DMS153 treated with DMSO at 0.1 percent for 48 hours (cell line): ENCODE measurements at regions not wholly inside any gene's neighbourhood (a gene's known extent, or its start where the extent isn't known, plus 50 kb on each side); places are given as distances from the start of the nearest gene placed in this dataset.
A peak's percentile ranks its signal among the peaks of the same experiment; 100 is the strongest.
"Not testable (repeated sequence)": the region's sequence is repeated elsewhere in the genome, so short reads cannot be mapped to it uniquely, and the experiment has no call there.

Source experiments
- DNase-seq: peaks from one replicate; lab custom pipeline; 2025; ENCODE audit not compliant: unreplicated experiment; lab: John Stamatoyannopoulos, UW

DNA sequence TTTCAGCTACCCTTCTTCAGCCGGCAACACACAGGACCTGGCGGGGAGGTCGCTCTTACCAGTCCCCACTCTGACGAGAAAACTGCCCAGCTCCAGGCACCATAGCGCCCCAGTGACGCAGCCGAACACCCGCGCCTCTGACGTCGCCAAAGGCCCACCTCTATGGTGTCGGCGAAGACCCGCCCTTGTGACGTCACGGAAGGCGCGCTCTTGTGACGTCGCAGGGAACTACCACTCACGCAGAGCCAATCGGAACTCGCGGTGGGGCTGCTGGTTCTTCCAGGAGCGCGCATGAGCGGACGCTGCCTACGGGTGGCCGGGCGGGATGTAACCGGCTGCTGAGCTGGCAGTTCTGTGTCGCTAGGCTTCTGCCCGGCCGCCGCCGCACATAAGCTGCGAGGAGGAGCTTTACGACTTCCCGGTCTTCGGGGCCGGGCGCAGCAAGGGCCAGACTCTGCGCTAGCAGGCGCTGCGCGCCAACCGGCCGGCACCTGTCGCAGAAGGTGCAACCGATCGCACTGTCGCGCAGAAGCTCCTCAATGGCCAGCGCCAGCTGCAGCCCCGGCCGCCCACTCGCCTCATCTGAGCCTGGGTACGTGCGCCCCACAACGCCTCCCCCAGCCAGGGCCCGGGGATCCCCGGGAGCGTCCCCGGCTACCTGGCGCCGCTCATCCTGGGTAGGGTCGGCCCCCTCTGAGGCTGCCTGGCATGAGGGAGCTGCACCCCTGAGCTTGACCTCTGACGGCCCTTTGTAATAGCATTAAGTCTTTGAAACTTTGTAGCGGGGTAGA, 121.3 kb upstream of the FBXO28 start:
- DNase-seq = peak; percentile 98

DNA sequence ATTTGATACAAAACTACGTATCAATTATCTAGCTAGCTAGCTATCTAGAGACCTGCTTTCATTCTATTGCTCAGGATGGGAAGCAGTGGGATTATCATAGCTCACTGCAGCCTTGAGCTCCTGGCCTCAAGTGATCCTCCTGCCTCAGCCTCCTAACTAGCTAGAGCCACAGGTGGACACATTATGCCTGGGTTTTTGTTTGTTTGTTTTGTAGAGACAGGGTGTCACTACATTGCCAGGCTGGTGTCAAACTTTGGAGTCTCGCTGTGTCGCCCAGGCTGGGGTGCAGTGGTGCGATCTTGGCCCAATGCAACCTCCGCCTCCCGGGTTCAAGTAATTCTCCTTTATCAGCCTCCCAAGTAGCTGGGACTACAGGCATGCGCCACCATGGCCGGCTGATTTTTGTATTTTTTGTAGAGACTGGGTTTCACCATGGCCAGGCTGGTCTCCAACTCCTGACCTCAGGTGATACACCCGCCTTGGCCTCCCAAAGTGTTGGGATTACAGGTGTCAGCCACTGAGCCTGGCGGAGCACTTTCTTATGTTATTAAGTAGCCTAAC, 122.5 kb upstream of the FBXO28 start:
- DNase-seq = not testable (repeated sequence)

DNA sequence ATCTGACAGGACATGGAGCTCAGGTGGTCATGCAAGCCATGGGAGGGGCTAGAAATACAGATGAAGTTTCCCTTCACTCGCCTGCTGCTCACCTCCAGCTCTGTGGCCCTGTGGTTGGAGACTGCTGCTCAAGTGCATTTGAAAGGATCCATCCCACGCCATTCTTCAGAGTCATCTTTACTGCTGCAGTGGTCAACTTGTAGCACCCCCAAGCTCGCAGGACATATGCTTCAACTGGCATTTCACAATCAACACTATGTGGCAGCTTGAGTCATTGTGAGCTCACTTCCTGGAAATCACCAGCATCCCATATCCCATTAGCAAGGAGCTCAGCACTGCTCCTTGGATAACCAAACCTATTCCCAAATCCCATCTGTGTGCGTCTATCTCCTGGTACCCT, 116.2 kb upstream of the TP53BP2 start:
- not testable (repeated sequence) for DNase-seq

DNA sequence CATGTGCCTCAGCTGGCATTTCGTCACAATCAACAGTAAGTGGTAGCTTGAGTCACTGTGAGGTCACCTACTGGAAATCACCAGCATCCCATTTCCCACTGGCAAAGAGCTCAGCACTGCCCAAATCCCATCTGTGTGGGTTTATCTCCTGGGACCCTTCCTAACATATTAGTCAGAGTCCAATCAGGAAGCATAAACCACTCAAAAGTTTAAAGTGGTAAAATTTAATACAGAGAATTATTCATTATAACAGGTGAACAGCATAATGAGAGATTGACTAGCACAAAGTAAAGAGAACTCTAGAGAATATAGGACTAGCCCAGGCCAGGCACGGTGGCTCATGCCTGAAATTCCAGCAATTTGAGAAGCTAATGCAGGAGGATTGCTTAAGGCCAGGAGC, 107.1 kb upstream of the TP53BP2 start:
- DNase-seq = not testable (repeated sequence)

DNA sequence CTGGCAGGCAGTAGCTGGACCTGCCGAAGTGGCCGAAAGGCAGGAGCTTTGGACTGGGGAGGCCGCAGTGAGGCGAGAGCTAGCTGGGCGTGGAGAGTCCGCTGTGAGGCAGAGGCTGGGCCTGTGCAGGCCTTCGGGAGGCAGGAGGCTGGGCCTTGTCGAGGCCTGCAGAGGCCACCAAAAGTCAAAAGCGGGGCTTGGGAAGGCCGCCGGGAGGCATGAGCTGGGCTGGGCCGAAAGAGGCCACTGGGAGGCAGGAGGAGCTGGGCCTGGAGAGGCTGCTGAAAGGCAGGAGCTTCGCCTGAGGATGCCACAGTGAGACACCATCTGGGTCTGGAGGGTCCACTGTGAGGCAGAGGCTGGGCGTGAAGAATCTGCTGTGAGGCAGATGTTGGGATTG, 105.8 kb upstream of the TP53BP2 start:
- not testable (repeated sequence) for DNase-seq

DNA sequence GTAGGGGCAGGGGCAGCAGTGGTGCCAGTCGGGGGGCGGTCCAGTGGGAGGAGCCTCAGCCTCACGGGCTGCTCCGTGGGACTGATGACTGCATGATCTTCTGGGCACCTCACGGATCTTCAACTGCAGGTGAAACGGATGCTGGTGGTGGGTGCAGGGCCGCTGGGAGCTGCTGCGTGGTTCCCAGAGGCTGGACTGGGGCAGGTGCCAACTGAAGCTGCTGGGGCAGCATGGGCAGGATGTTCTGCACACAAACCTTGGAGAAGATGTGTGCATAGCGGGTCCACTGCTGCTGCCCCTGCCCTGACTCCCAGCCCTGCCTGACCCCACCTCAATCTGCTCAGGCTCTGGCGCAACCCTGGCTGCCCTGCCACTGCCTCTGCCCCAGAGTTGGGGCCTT, 104.2 kb upstream of the TP53BP2 start:
- DNase-seq = not testable (repeated sequence)

DNA sequence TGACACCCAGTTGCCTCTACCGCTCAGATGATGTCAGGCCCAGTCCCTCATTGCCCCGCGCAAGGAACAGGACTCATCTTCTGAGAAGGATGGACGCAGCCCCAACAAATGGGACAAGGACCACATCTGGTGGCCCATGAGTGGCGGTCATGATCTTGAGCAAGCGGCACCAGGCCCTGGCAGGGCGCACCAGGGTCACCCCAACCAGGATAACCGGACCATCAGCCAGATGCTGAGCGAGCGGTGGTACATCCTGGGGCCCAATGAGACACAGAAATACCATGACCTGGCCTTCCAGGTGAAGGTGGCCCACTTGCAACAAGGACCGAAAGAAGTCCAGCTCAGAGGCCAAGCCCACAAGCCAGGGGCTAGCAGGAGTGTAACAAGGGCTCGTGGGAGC, 102.3 kb upstream of the TP53BP2 start:
- not testable (repeated sequence) for DNase-seq

DNA sequence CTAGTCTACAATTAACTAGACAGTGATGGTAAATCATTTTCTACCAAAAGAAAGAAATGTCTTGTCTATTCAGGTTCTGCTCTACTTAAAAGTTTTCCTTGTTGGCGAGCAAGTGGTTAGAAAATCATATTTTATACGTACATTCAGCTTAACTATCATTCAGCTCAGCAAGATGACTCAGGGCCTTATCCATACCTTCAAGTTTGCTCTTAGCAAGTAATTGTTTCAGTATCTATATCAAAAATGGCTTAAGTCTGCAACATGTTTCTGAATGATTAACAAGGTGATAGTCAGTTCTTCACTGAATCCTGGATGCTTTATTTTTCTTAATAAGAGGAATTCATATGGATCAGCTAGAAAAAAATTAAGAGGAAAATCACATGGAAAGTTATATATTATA, 90.8 kb upstream of the TP53BP2 start:
- not testable (repeated sequence) for DNase-seq

DNA sequence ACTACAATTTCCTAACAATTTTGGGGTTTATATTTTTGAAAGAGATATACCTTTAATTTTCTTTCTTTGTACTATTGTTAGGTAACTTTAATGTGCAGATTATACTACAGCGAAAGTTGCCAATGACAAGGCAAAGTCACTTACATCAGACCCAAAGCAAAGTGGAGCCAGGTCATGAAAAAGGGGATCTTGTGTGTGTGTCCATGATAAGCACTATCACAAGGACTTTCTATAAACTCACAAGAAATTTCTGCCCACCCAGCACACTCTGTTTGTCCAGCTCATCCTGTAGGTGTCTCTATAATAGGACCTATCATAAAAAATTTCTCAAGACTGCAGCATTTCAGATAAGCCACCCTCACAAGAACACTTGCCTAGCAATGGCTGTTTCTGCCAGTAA, 85.7 kb upstream of the TP53BP2 start:
- not testable (repeated sequence) for DNase-seq

DNA sequence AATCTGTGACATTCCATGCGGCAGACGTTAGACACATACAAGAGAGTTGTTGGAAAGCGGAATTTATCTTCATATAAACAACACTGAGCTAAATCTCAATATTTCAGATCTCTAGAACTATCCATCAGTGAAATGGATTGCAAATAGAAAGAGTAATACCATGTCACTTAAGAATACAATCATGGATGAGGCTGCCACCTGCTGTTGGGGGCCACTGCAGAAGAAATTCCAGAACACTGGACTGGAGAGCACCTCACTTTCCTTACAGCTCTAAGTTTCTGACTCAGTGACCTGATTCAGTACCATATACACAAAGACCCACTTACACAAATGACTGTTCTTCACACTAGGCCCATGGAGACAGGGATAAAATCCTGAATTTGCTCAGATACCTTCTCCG, 75.1 kb upstream of the TP53BP2 start:
- DNase-seq = not testable (repeated sequence)

DNA sequence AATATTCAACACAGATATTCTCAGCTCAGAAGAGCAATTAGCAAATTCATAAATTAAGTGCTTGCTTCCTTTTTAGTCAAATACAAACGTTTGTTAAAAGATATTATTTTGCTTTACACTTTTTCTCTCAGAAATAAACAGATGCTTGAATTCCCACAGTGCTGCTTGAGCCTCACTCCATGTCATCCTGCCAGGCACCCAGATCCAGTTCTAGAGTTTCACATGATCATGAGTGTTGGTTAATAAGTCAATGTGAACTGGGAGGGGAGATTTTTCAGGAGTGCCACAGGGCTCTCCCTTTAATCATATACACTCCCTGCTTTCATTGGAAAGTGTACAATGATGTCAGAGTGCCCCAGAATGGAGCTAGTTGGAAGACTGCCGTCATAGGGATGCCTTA, 69.7 kb upstream of the TP53BP2 start:
- DNase-seq = not testable (repeated sequence)

DNA sequence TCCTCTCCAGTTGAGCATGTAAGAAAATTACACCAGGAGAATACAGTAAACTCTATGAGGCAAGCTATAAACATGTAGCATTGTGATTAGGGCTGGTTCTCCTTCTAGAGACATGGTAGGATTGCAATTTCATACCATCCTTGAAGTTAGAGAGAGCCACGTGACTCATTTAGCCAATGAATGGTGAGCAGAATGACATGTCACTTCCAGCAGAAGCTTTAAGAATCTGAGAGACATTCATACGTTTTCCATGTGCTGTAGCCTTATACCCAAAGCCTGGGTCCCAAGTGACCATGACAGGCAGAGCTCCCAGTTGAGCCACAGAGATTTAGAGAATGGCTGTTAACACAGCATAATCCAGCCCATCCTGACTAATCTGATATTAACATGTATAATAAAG, 68.0 kb upstream of the TP53BP2 start:
- not testable (repeated sequence) for DNase-seq

DNA sequence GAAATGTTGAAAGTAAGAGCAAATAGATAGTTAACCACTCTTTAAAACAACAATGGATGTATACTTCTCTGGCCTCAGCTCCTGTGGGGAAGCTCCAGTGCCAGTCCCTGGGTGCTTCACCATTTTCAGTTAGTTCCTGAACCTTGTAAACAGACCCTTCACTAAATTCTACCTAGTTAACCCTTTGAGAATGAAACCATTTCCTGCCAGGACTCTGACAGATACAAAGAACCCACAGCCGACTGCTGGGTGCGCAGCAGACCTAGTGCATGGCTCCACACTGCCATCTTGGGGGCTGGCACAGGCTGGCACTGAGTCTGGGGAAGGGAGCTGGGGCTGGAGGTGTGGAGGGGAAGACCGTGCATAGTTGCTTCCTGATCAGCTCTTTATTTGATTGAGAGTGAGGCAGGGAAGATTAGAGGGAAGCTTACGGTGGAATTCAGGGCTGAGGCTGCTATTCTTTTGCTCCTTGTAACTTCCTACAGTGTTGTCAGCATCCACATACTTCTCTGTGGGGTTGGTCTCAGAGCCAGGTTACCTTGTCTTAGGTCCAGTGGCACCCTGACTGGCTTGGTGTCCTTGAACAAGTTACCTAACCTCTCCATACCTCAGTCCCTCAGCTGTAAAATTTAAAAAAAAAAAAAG, 62.3 kb upstream of the TP53BP2 start:
- not testable (repeated sequence) for DNase-seq

DNA sequence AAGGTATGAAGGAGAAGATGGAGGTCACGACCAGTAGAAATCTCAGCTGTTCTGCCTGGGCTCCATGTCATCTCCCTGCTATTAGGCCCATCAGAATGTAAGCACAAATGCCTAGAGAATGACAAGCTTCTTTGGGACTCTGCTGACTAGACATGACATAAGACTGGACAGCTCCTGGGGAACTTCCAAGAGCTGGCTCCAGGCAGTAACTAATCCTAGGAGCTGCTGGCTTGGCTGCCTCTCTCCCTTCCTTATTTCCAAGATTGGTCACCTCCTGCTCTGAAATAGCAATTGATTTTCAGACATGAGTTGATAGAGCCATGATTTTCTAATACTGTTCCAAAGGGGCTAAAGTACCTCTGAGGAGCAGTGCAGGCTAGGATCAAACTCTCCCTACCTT, 57.5 kb upstream of the TP53BP2 start:
- DNase-seq = not testable (repeated sequence)

DNA sequence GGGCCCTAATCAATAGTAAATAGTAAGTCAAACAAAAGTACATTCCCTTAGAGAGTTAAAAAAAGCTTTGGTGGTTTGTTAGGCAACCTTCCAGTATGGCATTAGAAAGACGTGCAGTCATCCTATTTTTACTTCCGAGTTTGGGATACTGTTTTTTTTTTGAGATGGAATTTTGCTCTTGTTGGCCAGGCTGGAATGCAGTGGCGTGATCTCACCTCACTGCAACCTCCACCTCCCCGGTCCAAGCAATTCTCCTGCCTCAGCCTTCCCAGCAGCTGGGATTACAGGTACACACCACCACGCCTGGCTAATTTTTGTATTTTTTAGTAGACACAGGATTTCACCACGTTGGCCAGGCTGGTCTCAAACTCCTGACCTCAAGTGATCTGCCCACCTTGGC, 54.0 kb upstream of the TP53BP2 start:
- not testable (repeated sequence) for DNase-seq

DNA sequence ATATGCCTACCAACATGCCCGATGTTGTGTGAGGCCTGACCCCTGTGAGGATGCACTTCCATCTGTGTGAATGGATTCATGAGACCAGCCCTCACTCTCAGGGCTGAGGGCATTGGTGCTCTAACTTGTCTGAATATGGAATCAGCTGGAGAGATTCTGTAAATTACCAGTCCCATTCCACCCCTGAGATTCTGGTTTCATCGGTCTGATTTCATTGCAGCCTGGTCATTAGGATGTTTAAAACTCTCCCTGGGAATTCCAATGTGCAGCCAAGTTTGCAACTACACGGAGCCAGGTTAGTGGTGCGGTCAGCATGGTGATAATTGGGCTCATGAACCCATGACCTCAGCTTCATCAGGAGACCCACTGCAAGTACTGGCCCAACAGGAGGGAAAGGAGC, 51.4 kb upstream of the TP53BP2 start:
- DNase-seq = not testable (repeated sequence)

DNA sequence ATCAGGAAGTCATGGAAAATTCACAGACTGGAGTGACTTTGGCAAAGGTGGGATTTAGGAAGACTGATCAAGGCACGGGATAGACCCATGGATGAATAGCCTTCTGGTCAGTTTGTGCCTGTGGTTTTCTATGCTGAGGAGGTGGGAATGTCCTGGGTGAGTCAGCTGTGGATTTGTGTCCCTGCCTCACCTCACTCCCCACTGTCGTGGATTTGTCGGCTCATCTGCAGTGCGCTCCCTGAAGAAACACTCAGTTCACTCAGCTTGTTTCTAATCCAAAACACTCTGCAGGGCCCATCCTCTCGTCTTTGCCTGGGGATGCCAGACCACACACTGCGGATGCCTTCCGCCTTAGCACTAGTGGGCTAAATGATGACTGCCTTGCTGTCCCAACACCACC, 50.2 kb upstream of the TP53BP2 start:
- DNase-seq = not testable (repeated sequence)
